Tongue (tissue), 1 donor: ENCODE measurements at regions not wholly inside any gene's neighbourhood (a gene's known extent, or its start where the extent isn't known, plus 50 kb on each side); places are given as distances from the start of the nearest gene placed in this dataset.

Experiments used
- DNase-seq: peaks from one replicate; pipeline ENCODE4 v3.0.0-alpha.2; 2015

- no peak for DNase-seq
Observed at GRCh38 chr12:89256060-89256459, 96.2 kb downstream of the DUSP6 start.

- DNase-seq = no peak
Observed at GRCh38 chr12:89253488-89253887, 98.8 kb downstream of the DUSP6 start.

GRCh38 chr12:89252284-89252683 is 100.0 kb downstream of the DUSP6 start:
- DNase-seq = no peak

- no peak for DNase-seq
Observed at GRCh38 chr12:89251342-89252271, 100.7 kb downstream of the DUSP6 start.

- no peak for DNase-seq
Observed at GRCh38 chr12:89250636-89251035, 101.7 kb downstream of the DUSP6 start.

GRCh38 chr12:89250213-89250612 is 102.1 kb downstream of the DUSP6 start:
- no peak for DNase-seq

GRCh38 chr12:89247967-89248366 is 104.3 kb downstream of the DUSP6 start:
- DNase-seq = no peak

- no peak for DNase-seq
Observed at GRCh38 chr12:89247541-89247942, 104.8 kb downstream of the DUSP6 start.

GRCh38 chr12:89245090-89245489 is 107.2 kb downstream of the DUSP6 start:
- DNase-seq = no peak

- no peak for DNase-seq
Observed at GRCh38 chr12:89244536-89244935, 107.8 kb downstream of the DUSP6 start.

- no peak for DNase-seq
Observed at GRCh38 chr12:89243771-89244170, 108.5 kb downstream of the DUSP6 start.

GRCh38 chr12:89239534-89239933 is 112.8 kb downstream of the DUSP6 start:
- DNase-seq = no peak

GRCh38 chr12:89238593-89238992 is 113.7 kb downstream of the DUSP6 start:
- no peak for DNase-seq

GRCh38 chr12:89237763-89238162 is 114.5 kb downstream of the DUSP6 start:
- DNase-seq = no peak

- DNase-seq = no peak
Observed at GRCh38 chr12:89236748-89237383, 115.4 kb downstream of the DUSP6 start.

GRCh38 chr12:89236237-89236636 is 116.1 kb downstream of the DUSP6 start:
- no peak for DNase-seq

GRCh38 chr12:89235189-89235993 is 116.9 kb downstream of the DUSP6 start:
- DNase-seq = no peak

GRCh38 chr12:89234324-89235114 is 117.8 kb downstream of the DUSP6 start:
- DNase-seq = no peak

- no peak for DNase-seq
Observed at GRCh38 chr12:89231686-89232085, 120.6 kb downstream of the DUSP6 start.

- no peak for DNase-seq
Observed at GRCh38 chr12:89230376-89231315, 121.7 kb downstream of the DUSP6 start.

- peak; percentile 58 for DNase-seq
Observed at GRCh38 chr12:89228491-89228890, 123.8 kb downstream of the DUSP6 start.
